ENCODE measurements at regions not wholly inside any gene's neighbourhood (a gene's known extent, or its start where the extent isn't known, plus 50 kb on each side); places are given as distances from the start of the nearest gene placed in this dataset.

DNA sequence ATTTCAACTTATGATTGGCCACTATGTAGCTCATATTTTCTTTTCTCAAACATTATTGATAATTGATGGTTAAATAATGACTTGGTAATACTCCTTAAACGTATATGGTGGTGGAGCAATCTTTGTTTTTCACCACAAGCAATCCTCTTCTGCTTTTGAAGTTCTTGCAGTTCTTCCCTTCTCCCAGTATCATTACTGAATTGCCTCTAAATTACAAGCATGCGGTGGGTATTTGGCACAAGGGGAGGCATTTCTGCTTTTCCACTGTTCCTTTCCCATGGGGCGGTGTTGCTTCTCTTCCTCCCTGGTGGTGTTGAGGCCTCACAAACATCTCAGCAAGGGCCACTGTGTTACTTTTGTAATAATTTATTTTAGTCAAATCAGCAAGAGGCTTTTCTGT is 234.4 kb upstream of the RXFP2 start:
- ATAC-seq (no peak), DNase-seq (no peak)
- Mint-ChIP-seq H3K4me1 (no peaks in the 10 kb centered on the region), H3K27ac (no peak overlapping the region), H3K4me3 (no peak overlapping the region), H3K36me3 (no peaks in the 10 kb centered on the region), H3K9me3 (ENCODE audit: low read depth) (no peaks in the 10 kb centered on the region), H3K27me3 (no peaks in the 10 kb centered on the region)
- CTCF ChIA-PET = no interaction called here

DNA sequence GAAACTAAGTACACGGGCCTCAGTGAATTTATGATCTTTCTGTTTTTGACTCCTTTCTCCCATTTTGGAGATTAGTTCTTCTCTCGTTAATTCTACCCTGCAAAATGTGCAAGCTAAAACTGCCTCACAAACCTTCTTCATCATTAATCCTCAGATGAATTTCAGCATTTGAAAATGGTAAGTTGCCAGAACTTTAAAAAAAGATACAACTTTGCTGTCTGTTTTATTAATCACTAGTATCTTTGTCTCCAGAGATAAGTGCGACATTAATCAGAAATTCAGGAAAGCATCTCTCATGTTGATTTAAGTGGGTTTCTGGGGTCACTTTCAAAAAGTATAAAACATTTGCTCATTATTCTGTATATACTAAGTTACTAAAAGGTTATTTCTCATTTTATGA is 227.0 kb upstream of the RXFP2 start:
- Mint-ChIP-seq H3K27ac (no peak overlapping the region), H3K9me3 (ENCODE audit: low read depth) (no peaks in the 10 kb centered on the region), H3K36me3 (no peaks in the 10 kb centered on the region), H3K4me3 (no peak overlapping the region), H3K4me1 (no peaks in the 10 kb centered on the region), H3K27me3 (no peaks in the 10 kb centered on the region)
- CTCF ChIA-PET = no interaction called here
- ATAC-seq (no peak), DNase-seq (no peak)

DNA sequence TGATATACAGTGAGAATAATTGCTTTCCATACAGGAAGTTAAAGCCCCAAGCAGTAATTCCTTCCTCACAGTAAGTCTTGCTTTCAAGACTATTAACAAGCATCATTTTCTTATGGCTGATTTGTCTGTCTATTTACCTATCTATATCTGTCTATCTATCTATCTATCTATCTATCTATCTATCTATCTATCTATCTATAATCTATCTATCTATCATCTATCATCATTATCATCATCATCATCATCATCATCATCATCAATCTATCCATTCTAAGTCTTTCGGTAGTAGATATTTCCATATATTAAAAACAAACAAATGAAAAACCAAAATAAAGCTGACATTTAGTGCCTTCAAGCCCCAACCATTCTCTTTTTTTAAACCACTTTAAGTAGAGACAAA is 224.4 kb upstream of the RXFP2 start:
- H3K9me3 Mint-ChIP-seq (ENCODE audit: low read depth) = no peaks in the 10 kb centered on the region
- CTCF ChIA-PET = no interaction called here
- no peak for DNase-seq

DNA sequence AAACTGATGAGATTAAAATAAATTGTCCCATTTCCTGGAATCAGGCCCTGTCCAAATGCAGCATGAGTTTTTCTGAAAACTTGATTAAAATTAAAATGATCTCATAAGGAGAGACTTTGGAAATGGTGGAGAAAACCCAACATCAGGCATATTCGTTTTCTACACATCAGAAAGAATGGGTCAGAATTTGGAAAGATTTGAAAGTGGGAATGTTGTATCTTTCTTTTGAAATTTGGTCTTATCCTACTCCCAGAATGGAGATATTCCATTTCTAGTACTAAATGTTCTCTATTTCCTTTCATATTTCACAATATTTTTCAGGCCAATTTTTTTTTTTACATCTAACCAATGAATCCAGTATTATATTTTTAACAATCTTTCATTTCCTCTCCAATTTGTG is 223.9 kb upstream of the RXFP2 start:
- H3K9me3 Mint-ChIP-seq (ENCODE audit: low read depth) = no peaks in the 10 kb centered on the region
- H3K4me3 Mint-ChIP-seq = no peak overlapping the region
- no peaks in the 10 kb centered on the region for H3K27me3 Mint-ChIP-seq
- no peaks in the 10 kb centered on the region for H3K36me3 Mint-ChIP-seq
- DNase-seq (no peak), ATAC-seq (no peak)
- CTCF ChIA-PET = no interaction called here
- no peaks in the 10 kb centered on the region for H3K4me1 Mint-ChIP-seq
- no peak overlapping the region for H3K27ac Mint-ChIP-seq

More for the DNA sequence above, 224.4 kb upstream of the RXFP2 start:
- Mint-ChIP-seq H3K27me3 (no peaks in the 10 kb centered on the region), H3K27ac (no peak overlapping the region), H3K4me3 (no peak overlapping the region), H3K36me3 (no peaks in the 10 kb centered on the region), H3K4me1 (no peaks in the 10 kb centered on the region)
- ATAC-seq = no peak

DNA sequence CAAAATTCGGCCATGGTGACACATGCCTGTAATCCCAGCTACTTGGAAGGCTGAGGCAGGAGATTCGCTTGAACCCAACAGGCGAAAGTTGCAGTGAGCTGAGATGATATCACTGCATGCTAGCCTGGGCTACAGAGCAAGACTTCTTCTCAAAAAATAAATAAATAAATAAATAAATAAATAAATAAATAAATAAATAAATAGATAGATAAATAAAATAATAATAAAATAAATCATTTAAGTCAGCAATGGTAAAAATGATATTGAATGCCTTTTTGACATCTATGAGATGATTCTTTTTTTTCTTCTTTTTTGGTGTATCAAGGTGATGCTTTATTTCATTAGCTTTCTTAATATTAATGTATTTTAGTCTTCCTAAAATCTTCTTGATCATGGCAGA is 221.7 kb upstream of the RXFP2 start:
- CTCF ChIA-PET = interaction anchor here (1.1 kb wide), 1 partner anchor 28 kb away, joined by 3 read pairs; no protein-coding TSS in a partner anchor
- Mint-ChIP-seq H3K27ac (no peak overlapping the region), H3K4me1 (no peaks in the 10 kb centered on the region), H3K36me3 (no peaks in the 10 kb centered on the region), H3K9me3 (ENCODE audit: low read depth) (no peaks in the 10 kb centered on the region), H3K27me3 (peaks cover 2% of the 10 kb centered on the region), H3K4me3 (no peak overlapping the region)
- ATAC-seq (no peak), DNase-seq (no peak)

DNA sequence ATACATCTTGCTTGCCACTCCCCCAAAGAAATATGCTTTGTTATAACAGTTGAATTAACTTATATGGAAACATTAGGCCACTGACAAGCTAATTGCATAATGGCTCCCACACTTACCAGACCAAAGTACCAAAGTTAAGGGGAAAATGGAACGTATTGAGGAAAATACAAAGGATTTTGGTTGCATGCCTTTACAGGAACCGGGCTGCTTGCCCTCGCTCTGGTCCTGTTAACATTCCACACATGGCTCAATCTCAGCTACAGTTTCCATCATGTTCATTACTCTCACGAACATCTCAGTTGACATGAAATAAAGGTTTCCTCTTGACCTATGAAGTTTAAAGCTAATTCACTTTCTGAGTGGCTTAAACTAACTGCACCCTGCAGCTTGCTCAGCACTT is 220.7 kb upstream of the RXFP2 start:
- no peaks in the 10 kb centered on the region for H3K9me3 Mint-ChIP-seq (ENCODE audit: low read depth)
- H3K36me3 Mint-ChIP-seq = no peaks in the 10 kb centered on the region
- DNase-seq = no peak
- H3K4me3 Mint-ChIP-seq = no peak overlapping the region
- peaks cover 2% of the 10 kb centered on the region for H3K27me3 Mint-ChIP-seq
- H3K4me1 Mint-ChIP-seq = no peaks in the 10 kb centered on the region
- H3K27ac Mint-ChIP-seq = no peak overlapping the region
- CTCF ChIA-PET = no interaction called here
- no peak for ATAC-seq

DNA sequence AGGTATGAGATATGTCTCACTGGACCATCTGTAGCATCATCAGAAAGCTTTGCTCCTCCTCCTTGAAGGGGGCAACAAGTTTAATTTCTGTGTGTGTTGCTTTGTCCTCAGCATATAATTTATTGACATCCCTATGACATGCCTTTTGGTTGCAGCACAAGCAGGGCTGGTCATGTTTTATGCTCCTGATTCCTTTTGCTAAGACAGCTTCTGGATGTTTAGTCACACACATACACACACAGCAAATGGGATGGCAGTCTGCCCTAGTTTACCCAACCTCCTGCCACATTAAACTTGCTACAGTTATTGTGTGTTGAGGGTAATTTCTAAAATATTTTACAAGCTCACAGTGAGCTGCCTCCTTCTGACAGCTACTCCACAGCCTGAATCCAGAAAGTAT is 217.9 kb upstream of the RXFP2 start:
- H3K4me3 Mint-ChIP-seq = no peak overlapping the region
- H3K36me3 Mint-ChIP-seq = no peaks in the 10 kb centered on the region
- DNase-seq (no peak), ATAC-seq (no peak)
- H3K27me3 Mint-ChIP-seq = peaks cover 2% of the 10 kb centered on the region
- H3K9me3 Mint-ChIP-seq (ENCODE audit: low read depth) = peaks cover 2% of the 10 kb centered on the region
- H3K4me1 Mint-ChIP-seq = no peaks in the 10 kb centered on the region
- CTCF ChIA-PET = no interaction called here
- no peak overlapping the region for H3K27ac Mint-ChIP-seq

DNA sequence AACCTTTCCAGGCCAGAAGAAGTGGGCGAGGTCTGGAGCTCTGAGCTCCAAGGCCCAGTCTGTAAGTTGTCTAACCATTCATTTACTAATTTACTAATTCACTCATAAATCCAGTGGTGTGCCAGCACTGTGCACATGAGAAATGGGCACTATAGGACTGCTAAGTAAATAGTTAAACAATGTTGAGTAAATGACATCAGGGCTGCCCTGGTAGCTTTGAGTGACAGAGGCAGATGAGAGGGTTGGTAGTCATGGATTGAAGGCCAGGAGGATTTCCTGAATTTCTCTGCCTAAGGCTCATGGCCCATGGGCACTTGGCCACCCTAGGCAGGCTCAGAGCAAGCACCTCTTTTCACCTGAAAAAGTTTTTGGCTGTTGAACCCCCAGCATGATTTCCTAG is 216.9 kb upstream of the RXFP2 start:
- H3K9me3 Mint-ChIP-seq (ENCODE audit: low read depth) = peaks cover 2% of the 10 kb centered on the region

DNA sequence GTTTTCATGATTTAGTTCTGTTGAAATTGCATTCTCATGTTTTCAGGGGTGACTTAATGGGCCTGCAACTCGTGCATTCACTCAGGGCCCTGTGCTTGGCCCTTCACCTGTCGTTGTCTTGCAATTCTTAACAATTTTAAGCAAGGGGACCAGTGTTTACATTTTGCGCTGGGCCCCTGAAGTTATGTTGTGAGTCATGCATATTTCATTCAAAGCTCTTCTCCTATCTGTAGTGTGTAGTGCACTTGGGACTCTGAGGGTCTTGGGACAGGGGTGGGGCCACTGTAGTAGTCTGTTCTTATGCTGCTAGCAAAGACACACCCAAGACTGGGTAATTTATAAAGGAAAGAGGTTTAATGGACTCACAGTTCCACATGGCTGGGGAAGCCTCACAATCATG is 211.2 kb upstream of the RXFP2 start:
- Mint-ChIP-seq H3K4me1 (no peaks in the 10 kb centered on the region), H3K4me3 (no peak overlapping the region), H3K27ac (no peak overlapping the region), H3K9me3 (ENCODE audit: low read depth) (peaks cover 2% of the 10 kb centered on the region), H3K27me3 (no peaks in the 10 kb centered on the region), H3K36me3 (no peaks in the 10 kb centered on the region)
- DNase-seq (no peak), ATAC-seq (no peak)
- CTCF ChIA-PET = no interaction called here

More for the DNA sequence above, 216.9 kb upstream of the RXFP2 start:
- Mint-ChIP-seq H3K4me1 (no peaks in the 10 kb centered on the region), H3K36me3 (no peaks in the 10 kb centered on the region), H3K4me3 (no peak overlapping the region), H3K27me3 (peaks cover 2% of the 10 kb centered on the region), H3K27ac (no peak overlapping the region)
- ATAC-seq (no peak), DNase-seq (no peak)
- CTCF ChIA-PET = no interaction called here

DNA sequence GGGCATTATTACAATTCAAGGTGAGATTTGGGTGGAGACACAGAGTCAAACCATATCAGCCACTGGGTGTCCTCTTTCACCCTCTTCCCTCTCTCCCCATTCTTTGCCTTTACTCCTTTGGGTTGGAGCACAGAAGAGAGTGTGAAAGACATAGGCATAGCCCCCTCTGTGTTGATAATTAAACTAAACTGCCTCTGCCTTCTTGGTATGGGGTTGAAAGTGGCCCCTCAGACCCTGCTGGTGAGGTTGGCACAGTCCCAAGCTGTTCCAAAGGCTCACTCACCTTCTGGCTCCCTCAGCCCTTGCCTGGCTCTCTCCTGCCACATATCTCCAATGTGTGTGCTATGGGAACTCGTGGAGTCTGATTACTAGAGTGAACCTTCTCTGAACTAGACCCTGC is 210.6 kb upstream of the RXFP2 start:
- ATAC-seq = no peak
- Mint-ChIP-seq H3K4me3 (no peak overlapping the region), H3K27me3 (no peaks in the 10 kb centered on the region), H3K36me3 (no peaks in the 10 kb centered on the region), H3K27ac (no peak overlapping the region), H3K4me1 (no peaks in the 10 kb centered on the region), H3K9me3 (ENCODE audit: low read depth) (peaks cover 2% of the 10 kb centered on the region)
- no peak for DNase-seq
- CTCF ChIA-PET = no interaction called here

DNA sequence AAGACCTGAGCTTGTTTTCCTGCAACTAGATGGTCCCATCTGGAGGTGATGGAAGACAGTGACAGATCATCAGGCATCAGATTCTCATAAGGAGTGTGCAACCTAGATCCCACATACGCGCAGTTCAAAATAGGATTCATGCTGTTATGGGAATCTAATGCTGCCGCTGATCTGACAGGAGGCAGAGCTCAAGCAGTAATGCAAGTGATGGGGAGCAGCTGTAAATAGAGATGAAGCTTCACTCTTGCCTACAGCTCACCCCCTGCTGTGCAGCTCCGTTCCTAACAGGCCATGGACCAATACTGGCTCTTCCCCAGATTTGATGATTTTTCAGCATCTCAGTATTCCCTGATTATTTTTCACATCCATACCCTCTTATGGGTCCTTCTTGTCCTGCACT is 208.4 kb upstream of the RXFP2 start:
- Mint-ChIP-seq H3K4me1 (no peaks in the 10 kb centered on the region), H3K36me3 (no peaks in the 10 kb centered on the region), H3K27me3 (no peaks in the 10 kb centered on the region), H3K4me3 (no peak overlapping the region), H3K27ac (no peak overlapping the region), H3K9me3 (ENCODE audit: low read depth) (no peaks in the 10 kb centered on the region)
- DNase-seq (no peak), ATAC-seq (no peak)
- CTCF ChIA-PET = no interaction called here

DNA sequence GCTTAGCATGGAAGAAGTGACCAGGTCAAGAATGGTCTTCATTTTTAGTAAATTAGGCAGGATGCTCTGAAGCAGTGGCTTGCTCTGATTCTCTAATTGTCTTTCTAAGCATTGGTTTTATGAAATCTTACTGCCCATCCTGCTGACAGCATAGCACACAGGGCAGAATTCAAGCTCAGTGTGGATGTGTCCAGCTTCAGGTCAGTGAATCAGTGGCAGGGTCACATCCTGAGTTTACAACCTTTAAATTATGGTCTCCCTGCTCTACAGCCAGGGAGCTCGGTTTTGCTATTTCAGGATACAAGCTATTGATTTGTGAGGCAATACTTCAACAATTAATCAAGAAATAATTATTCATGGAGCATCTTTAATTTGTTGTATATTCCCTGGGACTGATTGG is 202.3 kb upstream of the RXFP2 start:
- CTCF ChIA-PET = interaction anchor here (0.9 kb wide), 1 partner anchor 204 kb away, joined by 4 read pairs; no protein-coding TSS in a partner anchor

DNA sequence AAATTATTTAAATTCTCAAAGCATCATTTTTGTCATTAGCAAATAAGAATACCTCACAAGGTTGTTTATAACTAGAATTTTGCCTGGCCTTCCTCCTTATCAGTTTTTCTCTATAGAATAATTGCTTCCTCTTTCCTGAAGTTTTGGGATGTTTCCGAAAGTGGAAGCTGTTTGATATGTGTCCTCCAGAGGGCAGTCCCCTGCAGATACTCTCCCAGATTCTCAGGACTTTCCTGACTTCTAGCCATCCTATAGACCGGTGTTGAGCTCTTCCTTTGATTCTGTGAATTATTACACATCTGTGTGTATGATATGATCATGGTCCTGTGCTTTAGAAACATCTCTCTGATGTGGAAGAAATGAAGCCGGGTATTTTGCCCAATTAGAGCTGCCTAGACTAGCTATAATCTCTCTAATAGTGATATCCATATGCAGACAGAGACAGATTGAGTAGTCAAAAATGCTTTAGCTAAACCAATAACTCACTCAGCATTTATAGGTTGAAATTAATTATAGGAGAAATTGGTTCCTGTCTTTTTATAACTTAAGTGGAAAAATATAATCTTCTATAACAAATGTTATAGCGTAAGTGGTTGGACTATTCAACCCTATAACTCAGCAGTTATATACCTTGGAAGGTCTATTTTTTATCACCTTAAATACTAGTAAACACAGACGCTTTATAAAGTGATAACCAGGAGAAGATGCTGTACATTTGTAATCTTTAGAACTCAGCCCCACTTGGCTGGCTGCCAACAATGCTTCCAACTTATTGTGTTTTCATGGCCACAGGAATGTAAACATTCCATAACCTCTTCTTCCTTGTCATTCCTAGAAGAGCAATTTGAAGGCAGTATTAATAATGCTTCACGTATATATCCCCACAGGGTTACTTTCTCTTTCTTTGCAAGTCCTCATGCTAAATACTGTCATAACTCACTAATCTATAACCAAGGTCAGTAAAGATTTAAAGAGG is 201.0 kb upstream of the RXFP2 start:
- no peak for ATAC-seq
- Mint-ChIP-seq H3K27me3 (no peaks in the 10 kb centered on the region), H3K36me3 (no peaks in the 10 kb centered on the region), H3K9me3 (ENCODE audit: low read depth) (no peaks in the 10 kb centered on the region), H3K27ac (no peak overlapping the region), H3K4me3 (no peak overlapping the region), H3K4me1 (no peaks in the 10 kb centered on the region)
- CTCF ChIA-PET = interaction anchor here (0.9 kb wide), 1 partner anchor 203 kb away, joined by 4 read pairs; no protein-coding TSS in a partner anchor
- DNase-seq = no peak

More for the DNA sequence above, 202.3 kb upstream of the RXFP2 start:
- Mint-ChIP-seq H3K27ac (no peak overlapping the region), H3K36me3 (no peaks in the 10 kb centered on the region), H3K27me3 (no peaks in the 10 kb centered on the region), H3K4me1 (no peaks in the 10 kb centered on the region), H3K9me3 (ENCODE audit: low read depth) (no peaks in the 10 kb centered on the region), H3K4me3 (no peak overlapping the region)
- DNase-seq (no peak), ATAC-seq (no peak)

DNA sequence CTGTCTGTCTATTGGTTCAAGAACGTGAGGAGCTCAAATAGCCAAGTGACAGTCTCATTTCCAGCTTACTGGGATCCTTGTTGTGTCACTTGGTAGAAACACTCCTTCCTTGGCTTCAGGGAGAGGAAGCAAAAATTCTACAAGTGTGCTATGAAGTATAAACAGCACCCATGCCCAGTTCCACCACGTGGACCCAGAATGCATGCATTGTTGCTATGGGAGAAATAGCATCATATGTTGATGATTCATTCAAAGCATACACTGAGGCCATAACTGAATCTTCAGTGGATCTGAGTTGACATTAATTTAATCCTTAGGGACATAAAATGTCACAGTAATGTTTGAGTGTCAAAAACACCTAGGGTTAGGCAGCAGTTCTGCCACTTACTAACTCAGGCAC is 199.0 kb upstream of the RXFP2 start:
- no peaks in the 10 kb centered on the region for H3K4me1 Mint-ChIP-seq
- no peaks in the 10 kb centered on the region for H3K36me3 Mint-ChIP-seq
- CTCF ChIA-PET = no interaction called here
- ATAC-seq (no peak), DNase-seq (no peak)
- no peak overlapping the region for H3K27ac Mint-ChIP-seq
- no peaks in the 10 kb centered on the region for H3K9me3 Mint-ChIP-seq (ENCODE audit: low read depth)
- H3K4me3 Mint-ChIP-seq = no peak overlapping the region
- no peaks in the 10 kb centered on the region for H3K27me3 Mint-ChIP-seq
